ENCODE measurements at regions not wholly inside any gene's neighbourhood (a gene's known extent, or its start where the extent isn't known, plus 50 kb on each side); places are given as distances from the start of the nearest gene placed in this dataset.

DNA sequence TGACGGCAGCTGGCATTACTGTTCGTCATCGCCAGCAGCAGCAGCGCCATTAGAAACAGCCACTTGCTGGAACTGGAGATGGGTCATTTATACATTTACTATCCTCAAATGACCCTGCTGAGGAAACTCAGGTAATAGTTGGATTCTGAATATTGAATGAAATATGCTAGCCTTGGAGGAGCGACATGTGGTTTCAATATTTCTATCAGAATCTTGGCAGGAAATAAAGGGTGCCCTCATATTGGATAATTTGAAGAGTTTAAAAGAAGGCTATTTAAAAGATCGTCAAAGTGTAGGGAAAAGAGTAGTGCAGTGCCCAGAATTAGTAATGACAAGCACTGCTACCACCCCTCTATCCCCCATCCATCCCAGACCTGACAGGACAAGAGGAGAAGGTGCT, 109.6 kb upstream of the CPM start:
- Histone ChIP-seq H3K4me3 (no peak overlapping the region), H3K4me1 (no peaks in the 10 kb centered on the region), H3K27ac (replicated peaks) (no peak overlapping the region), H3K36me3 (no peaks in the 10 kb centered on the region), H3K9me3 (replicated peaks) (no peaks in the 10 kb centered on the region), H3K27me3 (ENCODE audit: low read depth) (no peaks in the 10 kb centered on the region)
- intact Hi-C loops (cut with micrococcal nuclease) = no loop called here
- TF ChIP-seq, protein P1, sequence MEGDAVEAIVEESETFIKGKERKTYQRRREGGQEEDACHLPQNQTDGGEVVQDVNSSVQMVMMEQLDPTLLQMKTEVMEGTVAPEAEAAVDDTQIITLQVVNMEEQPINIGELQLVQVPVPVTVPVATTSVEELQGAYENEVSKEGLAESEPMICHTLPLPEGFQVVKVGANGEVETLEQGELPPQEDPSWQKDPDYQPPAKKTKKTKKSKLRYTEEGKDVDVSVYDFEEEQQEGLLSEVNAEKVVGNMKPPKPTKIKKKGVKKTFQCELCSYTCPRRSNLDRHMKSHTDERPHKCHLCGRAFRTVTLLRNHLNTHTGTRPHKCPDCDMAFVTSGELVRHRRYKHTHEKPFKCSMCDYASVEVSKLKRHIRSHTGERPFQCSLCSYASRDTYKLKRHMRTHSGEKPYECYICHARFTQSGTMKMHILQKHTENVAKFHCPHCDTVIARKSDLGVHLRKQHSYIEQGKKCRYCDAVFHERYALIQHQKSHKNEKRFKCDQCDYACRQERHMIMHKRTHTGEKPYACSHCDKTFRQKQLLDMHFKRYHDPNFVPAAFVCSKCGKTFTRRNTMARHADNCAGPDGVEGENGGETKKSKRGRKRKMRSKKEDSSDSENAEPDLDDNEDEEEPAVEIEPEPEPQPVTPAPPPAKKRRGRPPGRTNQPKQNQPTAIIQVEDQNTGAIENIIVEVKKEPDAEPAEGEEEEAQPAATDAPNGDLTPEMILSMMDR (IDR thresholded peaks at IDR 0.05; ENCODE audit: borderline replicate concordance) = no peak
- DNase-seq = no peak

DNA sequence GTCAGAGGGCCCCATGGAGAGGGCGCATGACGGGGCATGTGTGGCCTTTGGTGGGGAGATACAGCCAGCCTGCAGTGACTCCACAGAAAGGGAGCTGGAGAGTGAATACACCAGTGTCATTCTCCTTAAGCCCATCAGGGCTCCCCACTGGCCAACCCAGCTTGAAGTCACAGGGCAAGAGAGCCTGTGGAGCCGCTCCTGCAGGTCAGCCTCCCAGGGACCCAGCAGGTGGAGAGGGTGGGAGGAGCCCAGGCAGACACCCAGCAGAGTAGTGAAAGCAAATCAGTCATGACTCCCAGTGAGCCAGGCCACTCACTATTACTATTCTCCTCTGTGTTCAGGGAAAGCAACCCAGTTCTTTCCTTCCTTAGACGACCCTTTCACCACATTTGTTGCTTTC, 110.0 kb upstream of the CPM start:
- no peak for DNase-seq
- no peaks in the 10 kb centered on the region for H3K27me3 ChIP-seq (ENCODE audit: low read depth)
- no peaks in the 10 kb centered on the region for H3K9me3 ChIP-seq (replicated peaks)
- H3K4me3 ChIP-seq = no peak overlapping the region
- TF ChIP-seq, protein P1 (IDR thresholded peaks at IDR 0.05; ENCODE audit: borderline replicate concordance) = no peak
- no peak overlapping the region for H3K27ac ChIP-seq (replicated peaks)
- no peaks in the 10 kb centered on the region for H3K4me1 ChIP-seq
- intact Hi-C loops (cut with micrococcal nuclease) = no loop called here
- H3K36me3 ChIP-seq = no peaks in the 10 kb centered on the region

DNA sequence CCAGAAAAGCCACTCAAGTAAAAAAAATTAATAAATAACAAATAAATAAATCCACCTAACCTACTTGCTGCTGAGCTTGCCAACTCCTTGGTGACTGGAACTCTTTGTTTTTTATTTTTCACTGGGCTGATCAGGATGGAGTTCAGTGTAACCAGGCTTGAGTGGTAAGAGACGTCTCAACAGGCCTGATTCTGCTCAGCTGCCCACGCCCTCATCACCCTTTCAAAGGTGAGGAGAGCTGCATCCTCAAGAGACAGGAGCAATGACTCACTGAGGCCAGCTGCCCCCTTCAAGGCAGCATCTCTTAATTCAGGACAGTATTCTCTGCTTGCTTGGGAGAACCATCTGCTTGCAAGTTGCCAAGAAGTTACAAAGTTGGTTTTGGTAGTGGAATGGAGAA, 111.9 kb upstream of the CPM start:
- no peaks in the 10 kb centered on the region for H3K9me3 ChIP-seq (replicated peaks)
- H3K27me3 ChIP-seq (ENCODE audit: low read depth) = no peaks in the 10 kb centered on the region
- H3K4me1 ChIP-seq = no peaks in the 10 kb centered on the region
- no peak overlapping the region for H3K27ac ChIP-seq (replicated peaks)
- intact Hi-C loops (cut with micrococcal nuclease) = no loop called here
- DNase-seq = no peak
- H3K36me3 ChIP-seq = no peaks in the 10 kb centered on the region
- TF ChIP-seq, protein P1 (IDR thresholded peaks at IDR 0.05; ENCODE audit: borderline replicate concordance) = no peak
- H3K4me3 ChIP-seq = no peak overlapping the region

DNA sequence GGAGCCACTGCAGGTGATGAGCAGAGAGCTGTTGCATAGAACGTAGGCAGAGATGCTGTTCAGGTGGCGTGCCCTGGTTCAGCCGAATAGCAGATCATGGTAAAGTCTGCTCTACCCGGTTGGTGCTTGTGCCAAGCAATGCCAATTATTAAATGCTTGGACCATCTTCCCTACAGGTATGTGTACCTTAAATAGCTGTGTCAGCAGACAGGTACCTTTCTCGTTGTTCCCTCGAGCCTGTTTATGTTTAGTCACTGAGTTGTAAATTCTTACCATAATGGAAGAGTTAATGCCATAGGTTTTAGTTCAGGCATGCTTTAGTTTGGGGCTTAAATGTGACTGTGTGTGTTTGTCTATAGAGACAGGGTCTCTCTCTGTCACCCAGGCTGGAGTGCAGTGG, 112.5 kb upstream of the CPM start:
- Histone ChIP-seq H3K36me3 (no peaks in the 10 kb centered on the region), H3K27ac (replicated peaks) (no peak overlapping the region), H3K4me1 (no peaks in the 10 kb centered on the region), H3K4me3 (no peak overlapping the region), H3K27me3 (ENCODE audit: low read depth) (no peaks in the 10 kb centered on the region), H3K9me3 (replicated peaks) (peaks cover 4% of the 10 kb centered on the region)
- TF ChIP-seq, protein P1 (IDR thresholded peaks at IDR 0.05; ENCODE audit: borderline replicate concordance) = no peak
- intact Hi-C loops (cut with micrococcal nuclease) = no loop called here
- DNase-seq = no peak

DNA sequence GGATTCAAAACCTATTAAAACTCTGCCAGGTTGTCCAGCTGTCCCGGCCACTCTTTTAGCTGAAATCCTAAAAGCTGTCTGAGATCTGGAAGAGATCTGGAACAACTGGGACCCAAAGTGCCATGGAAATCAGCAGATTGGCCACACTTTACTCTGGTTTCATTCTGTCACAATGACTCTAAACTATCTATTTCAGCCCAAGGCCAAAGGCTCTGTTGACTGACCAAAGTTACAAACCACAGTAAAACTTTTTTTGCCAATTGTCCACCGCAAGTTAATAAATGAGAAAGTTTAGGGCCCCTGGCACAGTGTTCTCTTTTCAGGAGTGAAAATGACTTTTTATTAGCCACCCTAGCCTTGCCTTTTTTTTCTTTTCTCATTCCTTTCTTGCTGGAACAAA, 113.4 kb upstream of the CPM start:
- Histone ChIP-seq H3K4me3 (no peak overlapping the region), H3K27me3 (ENCODE audit: low read depth) (no peaks in the 10 kb centered on the region), H3K36me3 (no peaks in the 10 kb centered on the region), H3K9me3 (replicated peaks) (peaks cover 11% of the 10 kb centered on the region), H3K27ac (replicated peaks) (no peak overlapping the region), H3K4me1 (no peaks in the 10 kb centered on the region)
- intact Hi-C loops (cut with micrococcal nuclease) = no loop called here
- DNase-seq = no peak
- TF ChIP-seq, protein P1 (IDR thresholded peaks at IDR 0.05; ENCODE audit: borderline replicate concordance) = no peak

DNA sequence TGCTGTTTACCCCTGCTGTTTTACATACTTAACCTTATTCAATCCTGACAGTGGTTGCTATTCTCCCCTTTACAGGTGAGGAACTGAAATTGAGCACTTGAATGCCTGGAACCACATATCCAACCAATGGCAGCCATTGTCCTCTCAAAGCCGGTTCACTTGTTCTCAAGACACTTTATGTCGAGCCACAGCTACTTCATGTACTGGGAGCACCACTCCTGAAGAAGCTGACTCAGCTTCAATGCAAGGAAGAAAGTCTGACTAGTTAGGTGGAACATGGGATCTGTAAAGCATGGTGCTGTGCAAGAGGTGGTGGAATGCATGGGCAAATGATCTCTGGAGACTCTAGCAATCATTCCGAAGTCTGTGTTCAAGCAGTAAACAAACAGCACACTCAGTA, 113.9 kb upstream of the CPM start:
- DNase-seq = no peak
- Histone ChIP-seq H3K9me3 (replicated peaks) (peaks cover 11% of the 10 kb centered on the region), H3K27me3 (ENCODE audit: low read depth) (no peaks in the 10 kb centered on the region), H3K36me3 (no peaks in the 10 kb centered on the region), H3K4me1 (no peaks in the 10 kb centered on the region), H3K4me3 (no peak overlapping the region), H3K27ac (replicated peaks) (no peak overlapping the region)
- TF ChIP-seq, protein P1 (IDR thresholded peaks at IDR 0.05; ENCODE audit: borderline replicate concordance) = no peak
- intact Hi-C loops (cut with micrococcal nuclease) = no loop called here
